Prostate gland (tissue), 2 donors: ENCODE measurements at regions not wholly inside any gene's neighbourhood (a gene's known extent, or its start where the extent isn't known, plus 50 kb on each side); places are given as distances from the start of the nearest gene placed in this dataset.

Experiments
- POLR2A ChIP-seq: fragments of 450-650 bp; IDR thresholded peaks from one replicate; pipeline ENCODE4 v1.6.1; 2016; ENCODE audit warnings: antibody characterized with exemption, mild to moderate bottlenecking
- TF ChIP-seq, protein P1 (sequence below), 4 experiments: fragments of 200-600 bp in 2 of 4; fragments of 450-650 bp in 2 of 4; sonication (generic) in 2 of 4; IDR thresholded peaks; 1 replicate in 3 of 4; 2 replicates in 1 of 4; pipeline ENCODE4 v1.5.1; 2016 to 2019; ENCODE audit warnings: antibody characterized with exemption in 4 of 4, mild to moderate bottlenecking in 2 of 4, moderate library complexity in 2 of 4

DNA sequence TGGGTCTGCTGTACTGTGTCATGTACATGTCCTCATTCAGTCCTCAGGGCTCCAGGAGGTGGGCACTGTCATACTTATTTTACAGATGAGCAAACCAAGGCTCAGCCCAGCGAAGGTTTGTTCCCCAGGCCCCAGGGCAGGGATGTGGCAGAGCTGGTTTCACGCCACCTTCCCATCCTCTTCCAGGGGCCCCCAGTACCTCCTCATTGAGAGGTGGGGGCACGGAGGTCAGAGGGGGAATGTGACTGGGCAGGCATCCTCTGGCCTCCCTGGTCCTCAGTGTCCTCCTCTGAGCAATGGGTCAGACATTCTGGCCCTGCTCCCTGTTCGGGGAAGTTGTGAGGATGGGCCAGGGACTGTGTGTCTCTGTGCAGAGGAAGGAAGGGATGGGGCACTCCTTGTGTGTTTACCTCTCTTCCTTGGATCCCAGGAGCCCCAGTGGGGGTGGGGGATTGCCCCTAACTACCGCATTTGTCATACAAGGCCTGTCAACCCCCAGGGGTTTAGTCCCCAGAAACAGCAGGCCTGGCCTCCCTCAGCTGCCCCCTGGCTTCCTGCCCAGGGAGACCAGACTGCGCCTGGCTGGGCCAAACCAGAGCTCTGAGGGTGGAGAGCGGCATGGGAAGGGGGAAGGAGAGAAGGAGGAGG, 65.9 kb upstream of the LCTL start:
- TF ChIP-seq, protein P1, sequence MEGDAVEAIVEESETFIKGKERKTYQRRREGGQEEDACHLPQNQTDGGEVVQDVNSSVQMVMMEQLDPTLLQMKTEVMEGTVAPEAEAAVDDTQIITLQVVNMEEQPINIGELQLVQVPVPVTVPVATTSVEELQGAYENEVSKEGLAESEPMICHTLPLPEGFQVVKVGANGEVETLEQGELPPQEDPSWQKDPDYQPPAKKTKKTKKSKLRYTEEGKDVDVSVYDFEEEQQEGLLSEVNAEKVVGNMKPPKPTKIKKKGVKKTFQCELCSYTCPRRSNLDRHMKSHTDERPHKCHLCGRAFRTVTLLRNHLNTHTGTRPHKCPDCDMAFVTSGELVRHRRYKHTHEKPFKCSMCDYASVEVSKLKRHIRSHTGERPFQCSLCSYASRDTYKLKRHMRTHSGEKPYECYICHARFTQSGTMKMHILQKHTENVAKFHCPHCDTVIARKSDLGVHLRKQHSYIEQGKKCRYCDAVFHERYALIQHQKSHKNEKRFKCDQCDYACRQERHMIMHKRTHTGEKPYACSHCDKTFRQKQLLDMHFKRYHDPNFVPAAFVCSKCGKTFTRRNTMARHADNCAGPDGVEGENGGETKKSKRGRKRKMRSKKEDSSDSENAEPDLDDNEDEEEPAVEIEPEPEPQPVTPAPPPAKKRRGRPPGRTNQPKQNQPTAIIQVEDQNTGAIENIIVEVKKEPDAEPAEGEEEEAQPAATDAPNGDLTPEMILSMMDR (IDR thresholded peaks at IDR 0.05) = no peak
- no peak for TF ChIP-seq POLR2A
